ENCODE measurements at regions not wholly inside any gene's neighbourhood (a gene's known extent, or its start where the extent isn't known, plus 50 kb on each side); places are given as distances from the start of the nearest gene placed in this dataset.

- DNase-seq (no peak), ATAC-seq (replicated peaks in 1 of 2) (no peak)
- Mint-ChIP-seq H3K4me3 (no peak overlapping the region), H3K27ac (no peak overlapping the region), H3K36me3 (ENCODE audit: insufficient read depth in 2 of 2) (no peaks in the 10 kb centered on the region), H3K9me3 (peaks cover 0 to 1% of the 10 kb centered on the region in 2 donors), H3K4me1 (ENCODE audit: low read depth) (no peaks in the 10 kb centered on the region), H3K27me3 (ENCODE audit: low read depth) (no peaks in the 10 kb centered on the region)
Measured at GRCh38 chr17:33464669-33465280, 171.7 kb upstream of the ASIC2 start.

GRCh38 chr17:33469421-33469820 lies 176.3 kb upstream of the ASIC2 start:
- no peak for DNase-seq
- Mint-ChIP-seq H3K27ac (no peak overlapping the region), H3K36me3 (ENCODE audit: insufficient read depth in 2 of 2) (no peaks in the 10 kb centered on the region), H3K27me3 (ENCODE audit: low read depth) (no peaks in the 10 kb centered on the region), H3K4me1 (ENCODE audit: low read depth) (no peaks in the 10 kb centered on the region), H3K9me3 (peaks cover 1 to 2% of the 10 kb centered on the region in 2 donors), H3K4me3 (no peak overlapping the region)
- no peak for ATAC-seq (replicated peaks in 1 of 2)

GRCh38 chr17:33469911-33470310 lies 176.8 kb upstream of the ASIC2 start:
- H3K27me3 Mint-ChIP-seq (ENCODE audit: low read depth) = no peaks in the 10 kb centered on the region
- no peak overlapping the region for H3K4me3 Mint-ChIP-seq
- H3K4me1 Mint-ChIP-seq (ENCODE audit: low read depth) = no peaks in the 10 kb centered on the region
- no peak for DNase-seq
- H3K36me3 Mint-ChIP-seq (ENCODE audit: insufficient read depth in 2 of 2) = no peaks in the 10 kb centered on the region
- peaks cover 1 to 2% of the 10 kb centered on the region in 2 donors for H3K9me3 Mint-ChIP-seq
- no peak overlapping the region for H3K27ac Mint-ChIP-seq
- ATAC-seq (replicated peaks in 1 of 2) = no peak

GRCh38 chr17:33473061-33473460 lies 180.0 kb upstream of the ASIC2 start:
- Mint-ChIP-seq H3K36me3 (ENCODE audit: insufficient read depth in 2 of 2) (no peaks in the 10 kb centered on the region), H3K27me3 (ENCODE audit: low read depth) (no peaks in the 10 kb centered on the region), H3K4me1 (ENCODE audit: low read depth) (no peaks in the 10 kb centered on the region), H3K4me3 (no peak overlapping the region), H3K27ac (no peak overlapping the region), H3K9me3 (peaks cover 0 to 2% of the 10 kb centered on the region in 2 donors)
- ATAC-seq (replicated peaks in 1 of 2) = no peak
- no peak for DNase-seq

DNA sequence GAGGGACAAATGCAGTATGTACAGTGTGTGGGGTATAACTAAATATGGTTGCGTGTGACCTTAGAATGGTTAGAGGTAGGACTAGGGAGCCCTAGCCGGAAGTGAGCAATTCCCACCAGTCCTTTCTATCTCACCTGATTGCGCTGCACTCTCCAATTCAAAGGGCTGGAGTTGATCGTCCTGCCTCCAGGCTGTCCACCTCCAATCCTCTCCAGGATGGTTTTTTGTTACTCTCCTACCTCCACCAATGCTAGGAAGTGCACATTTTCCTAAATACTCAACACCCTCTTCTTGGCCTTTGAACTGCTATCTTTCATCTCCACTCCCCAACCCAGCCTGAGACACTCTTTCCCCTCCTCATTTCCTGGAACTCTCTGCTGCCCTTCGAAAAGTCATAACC lies 181.7 kb upstream of the ASIC2 start:
- no peak overlapping the region for H3K4me3 Mint-ChIP-seq
- H3K9me3 Mint-ChIP-seq = peaks cover 0 to 2% of the 10 kb centered on the region in 2 donors
- ATAC-seq (replicated peaks in 1 of 2) (no peak), DNase-seq (no peak)
- no peaks in the 10 kb centered on the region for H3K36me3 Mint-ChIP-seq (ENCODE audit: insufficient read depth in 2 of 2)
- H3K4me1 Mint-ChIP-seq (ENCODE audit: low read depth) = no peaks in the 10 kb centered on the region
- H3K27ac Mint-ChIP-seq = no peak overlapping the region
- H3K27me3 Mint-ChIP-seq (ENCODE audit: low read depth) = no peaks in the 10 kb centered on the region

- no peak for DNase-seq
- H3K9me3 Mint-ChIP-seq = peaks cover 0 to 2% of the 10 kb centered on the region in 2 donors
- no peak for ATAC-seq (replicated peaks in 1 of 2)
- H3K27me3 Mint-ChIP-seq (ENCODE audit: low read depth) = no peaks in the 10 kb centered on the region
- H3K4me1 Mint-ChIP-seq (ENCODE audit: low read depth) = no peaks in the 10 kb centered on the region
- H3K4me3 Mint-ChIP-seq = no peak overlapping the region
- H3K36me3 Mint-ChIP-seq (ENCODE audit: insufficient read depth in 2 of 2) = no peaks in the 10 kb centered on the region
- no peak overlapping the region for H3K27ac Mint-ChIP-seq
Measured at GRCh38 chr17:33475594-33475993, 182.5 kb upstream of the ASIC2 start.

DNA sequence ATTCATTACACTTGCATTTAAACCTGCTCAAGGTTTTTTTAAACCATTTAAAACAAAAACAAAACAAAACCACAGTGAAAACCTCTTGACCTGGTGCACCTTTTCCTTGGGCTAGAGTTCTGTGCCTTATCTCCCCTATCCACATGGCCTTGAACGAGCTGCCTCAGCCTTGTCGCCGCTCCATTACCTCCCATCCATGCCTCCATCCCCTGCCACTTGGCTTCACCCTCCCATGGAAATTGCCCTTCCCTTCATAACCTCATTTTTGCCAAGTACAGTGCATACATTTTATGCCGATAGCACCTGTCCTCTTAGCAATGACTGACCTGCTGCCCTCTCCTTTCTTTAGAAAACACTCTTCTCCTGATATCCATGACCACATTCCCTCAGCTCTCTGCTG lies 188.6 kb upstream of the ASIC2 start:
- H3K4me3 Mint-ChIP-seq = no peak overlapping the region
- DNase-seq = no peak
- no peak overlapping the region for H3K27ac Mint-ChIP-seq
- ATAC-seq (replicated peaks in 1 of 2) = no peak
- no peaks in the 10 kb centered on the region for H3K36me3 Mint-ChIP-seq (ENCODE audit: insufficient read depth in 2 of 2)
- H3K4me1 Mint-ChIP-seq (ENCODE audit: low read depth) = no peaks in the 10 kb centered on the region
- H3K27me3 Mint-ChIP-seq (ENCODE audit: low read depth) = no peaks in the 10 kb centered on the region
- H3K9me3 Mint-ChIP-seq = no peaks in the 10 kb centered on the region

- no peak overlapping the region for H3K4me3 Mint-ChIP-seq
- no peak for ATAC-seq (replicated peaks in 1 of 2)
- H3K27me3 Mint-ChIP-seq (ENCODE audit: low read depth) = no peaks in the 10 kb centered on the region
Measured at GRCh38 chr17:33482636-33483035, 189.5 kb upstream of the ASIC2 start.

DNA sequence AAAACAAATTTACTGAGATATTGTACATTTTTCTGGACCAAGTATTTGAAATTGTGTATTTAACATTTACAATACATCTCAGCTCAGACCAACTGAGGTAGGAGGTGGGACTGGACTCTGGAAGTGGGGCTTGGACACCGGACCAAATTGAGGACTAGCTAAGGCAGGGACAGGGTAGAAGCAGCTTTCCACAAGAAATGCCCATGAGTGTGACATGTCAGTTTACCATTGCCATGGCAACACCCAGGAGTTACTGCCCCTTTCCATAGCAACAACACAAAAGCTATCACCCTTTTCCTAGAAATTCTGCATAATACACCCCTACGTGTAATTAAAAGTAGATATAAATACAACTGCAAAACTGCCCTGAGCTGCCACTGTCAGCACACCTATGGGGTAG lies 191.5 kb upstream of the ASIC2 start:
- no peak overlapping the region for H3K4me3 Mint-ChIP-seq
- no peak for ATAC-seq (replicated peaks in 1 of 2)
- H3K4me1 Mint-ChIP-seq (ENCODE audit: low read depth) = no peaks in the 10 kb centered on the region
- no peaks in the 10 kb centered on the region for H3K9me3 Mint-ChIP-seq
- no peak overlapping the region for H3K27ac Mint-ChIP-seq
- no peaks in the 10 kb centered on the region for H3K36me3 Mint-ChIP-seq (ENCODE audit: insufficient read depth in 2 of 2)
- no peak for DNase-seq
- no peaks in the 10 kb centered on the region for H3K27me3 Mint-ChIP-seq (ENCODE audit: low read depth)

More at GRCh38 chr17:33482636-33483035, 189.5 kb upstream of the ASIC2 start:
- Mint-ChIP-seq H3K36me3 (ENCODE audit: insufficient read depth in 2 of 2) (no peaks in the 10 kb centered on the region), H3K27ac (no peak overlapping the region), H3K4me1 (ENCODE audit: low read depth) (no peaks in the 10 kb centered on the region), H3K9me3 (no peaks in the 10 kb centered on the region)
- no peak for DNase-seq

DNA sequence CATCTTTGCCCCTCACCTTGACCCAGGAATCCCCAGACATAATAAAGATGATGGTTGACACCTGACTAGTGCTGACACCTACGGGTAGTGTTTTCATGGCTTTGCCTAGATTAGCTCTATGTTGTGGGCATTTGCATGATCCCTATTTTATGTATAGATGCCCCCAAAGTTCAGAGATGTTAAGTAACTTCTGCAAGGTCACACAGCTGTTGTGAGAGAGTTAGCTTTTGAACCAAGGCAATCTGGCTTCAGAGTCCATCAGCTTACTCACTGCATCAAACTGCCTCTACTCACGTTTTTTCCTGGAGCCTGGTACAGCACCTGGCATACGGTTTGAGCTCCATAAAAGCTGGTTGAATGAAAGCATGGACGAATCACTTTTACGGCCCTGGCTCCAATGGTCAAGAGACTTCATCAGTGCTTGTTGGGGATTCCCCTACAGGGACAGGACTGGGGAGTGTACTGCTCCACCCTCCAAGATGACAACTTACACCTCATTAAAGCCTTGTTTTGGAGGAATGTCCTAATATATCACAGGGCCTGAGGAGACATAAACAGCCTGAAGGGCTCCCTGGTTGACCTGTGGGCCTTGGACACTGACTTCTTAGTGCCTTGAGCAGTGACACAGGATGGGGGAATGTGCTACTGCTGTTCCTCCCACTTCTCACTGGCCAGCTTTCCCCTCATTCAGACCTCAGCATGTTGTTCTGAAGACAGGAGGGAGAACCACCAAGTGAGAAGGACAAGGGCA lies 193.2 kb upstream of the ASIC2 start:
- DNase-seq = no peak
- Mint-ChIP-seq H3K27me3 (ENCODE audit: low read depth) (no peaks in the 10 kb centered on the region), H3K36me3 (ENCODE audit: insufficient read depth in 2 of 2) (no peaks in the 10 kb centered on the region), H3K9me3 (no peaks in the 10 kb centered on the region), H3K4me3 (no peak overlapping the region), H3K4me1 (ENCODE audit: low read depth) (no peaks in the 10 kb centered on the region), H3K27ac (no peak overlapping the region)
- ATAC-seq (replicated peaks in 1 of 2) = no peak

DNA sequence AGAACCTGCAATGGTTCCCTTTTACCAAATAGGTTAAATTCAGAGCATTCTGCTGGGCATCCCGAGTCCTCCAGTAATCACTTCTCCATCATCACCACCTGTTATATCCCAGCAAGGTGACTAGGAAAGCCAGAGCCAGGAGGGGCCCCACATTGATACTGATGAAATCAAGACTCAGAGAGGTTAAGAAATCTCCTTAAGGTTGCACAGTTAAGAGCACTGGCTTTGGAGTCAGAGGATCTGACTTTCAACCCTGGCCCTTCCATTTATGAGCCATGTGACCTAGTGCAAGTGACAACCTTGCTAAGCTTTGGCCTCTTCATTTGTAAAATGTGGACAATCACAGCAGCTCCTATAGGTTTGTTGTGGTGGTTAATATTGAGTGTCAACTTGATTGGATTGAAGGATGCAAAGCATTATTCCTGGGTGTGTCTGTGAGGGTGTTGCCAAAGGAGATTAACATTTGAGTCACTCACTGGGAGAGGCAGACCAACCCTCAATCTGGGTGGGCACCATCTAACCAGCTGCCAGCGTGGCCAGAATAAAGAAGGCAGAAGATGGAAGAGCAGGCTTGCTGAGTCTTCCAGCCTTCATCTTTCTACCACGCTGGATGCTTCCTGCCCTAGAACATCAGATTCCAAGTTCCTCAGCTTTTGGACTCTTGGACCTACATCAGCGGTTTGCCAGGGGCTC lies 194.2 kb upstream of the ASIC2 start:
- Mint-ChIP-seq H3K27ac (no peak overlapping the region), H3K27me3 (ENCODE audit: low read depth) (no peaks in the 10 kb centered on the region), H3K9me3 (no peaks in the 10 kb centered on the region), H3K4me3 (no peak overlapping the region), H3K36me3 (ENCODE audit: insufficient read depth in 2 of 2) (no peaks in the 10 kb centered on the region), H3K4me1 (ENCODE audit: low read depth) (no peaks in the 10 kb centered on the region)
- ATAC-seq (replicated peaks in 1 of 2) = no peak
- no peak for DNase-seq

DNA sequence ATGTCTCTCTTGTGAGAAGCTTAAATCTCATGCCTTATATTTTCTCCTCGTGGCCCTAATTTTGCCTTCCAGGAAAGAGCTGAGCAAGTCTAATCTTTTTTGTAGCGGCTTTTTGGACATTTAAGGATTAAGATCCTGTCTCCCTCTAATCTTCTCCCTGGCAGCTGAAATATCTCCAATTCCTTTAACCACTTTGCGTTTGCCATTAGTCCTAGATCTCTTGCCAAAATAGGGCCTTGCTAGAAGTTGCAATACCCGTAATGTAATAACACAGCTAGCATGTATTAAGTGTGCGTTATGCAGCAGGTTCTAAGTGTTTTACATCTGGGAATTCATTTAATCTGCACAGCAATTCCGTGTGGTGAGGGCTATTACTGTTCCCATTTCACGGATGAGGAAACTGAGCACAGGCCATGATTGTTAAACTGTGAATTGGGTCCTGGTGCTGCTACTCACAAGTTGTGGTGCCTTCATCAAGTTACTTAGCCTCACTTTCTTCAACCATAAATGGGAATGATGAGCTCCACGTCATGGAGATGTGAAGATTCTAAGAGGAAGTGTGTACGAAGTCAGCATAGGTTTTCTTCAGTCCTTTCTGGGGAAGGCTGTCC lies 198.9 kb upstream of the ASIC2 start:
- no peak overlapping the region for H3K27ac Mint-ChIP-seq
- no peaks in the 10 kb centered on the region for H3K27me3 Mint-ChIP-seq (ENCODE audit: low read depth)
- ATAC-seq (replicated peaks in 1 of 2) (no peak), DNase-seq (no peak)
- H3K4me3 Mint-ChIP-seq = no peak overlapping the region
- no peaks in the 10 kb centered on the region for H3K36me3 Mint-ChIP-seq (ENCODE audit: insufficient read depth in 2 of 2)
- H3K9me3 Mint-ChIP-seq = no peaks in the 10 kb centered on the region
- H3K4me1 Mint-ChIP-seq (ENCODE audit: low read depth) = no peaks in the 10 kb centered on the region

DNA sequence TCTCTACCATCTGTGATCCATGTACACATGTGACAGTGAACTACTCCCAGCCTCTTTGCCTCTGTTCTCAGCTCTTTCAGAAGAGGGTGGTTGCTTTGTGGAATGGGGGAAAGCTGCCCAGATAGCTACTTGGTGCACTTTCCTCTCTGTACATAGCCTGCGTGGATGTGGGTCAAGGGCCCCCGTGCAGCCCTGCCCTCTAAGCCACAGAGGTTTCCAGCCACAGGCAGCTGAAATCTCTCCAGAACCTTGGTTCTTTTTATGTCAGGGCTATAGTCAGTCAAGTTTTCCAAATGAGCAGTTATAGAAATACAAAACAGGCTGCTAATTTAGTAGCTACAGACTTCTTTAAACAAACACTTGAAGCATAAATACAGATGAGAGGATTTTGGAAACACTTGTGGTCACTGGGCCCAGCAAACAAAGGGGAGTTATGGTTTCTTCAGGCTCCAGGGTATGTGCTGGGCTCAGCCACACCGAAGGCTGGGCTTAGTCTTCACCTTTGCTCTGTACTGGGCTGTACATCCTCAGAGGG lies 199.7 kb upstream of the ASIC2 start:
- ATAC-seq (replicated peaks in 1 of 2) = no peak
- Mint-ChIP-seq H3K4me3 (no peak overlapping the region), H3K4me1 (ENCODE audit: low read depth) (no peaks in the 10 kb centered on the region)

More for the DNA sequence above, 199.7 kb upstream of the ASIC2 start:
- Mint-ChIP-seq H3K27me3 (ENCODE audit: low read depth) (peaks cover 3% of the 10 kb centered on the region), H3K36me3 (ENCODE audit: insufficient read depth in 2 of 2) (no peaks in the 10 kb centered on the region), H3K27ac (no peak overlapping the region), H3K9me3 (no peaks in the 10 kb centered on the region)
- DNase-seq = no peak

All from activated T-cell treated with anti-CD3 and anti-CD28 coated beads, Interleukin-2, amount 50 U/mL, for 72 hours (primary cell).